Ureter (tissue), 1 donor: ENCODE measurements at regions not wholly inside any gene's neighbourhood (a gene's known extent, or its start where the extent isn't known, plus 50 kb on each side); places are given as distances from the start of the nearest gene placed in this dataset.

Experiments used
- DNase-seq: peaks from one replicate; pipeline ENCODE4 v3.0.0-alpha.2; 2020; ENCODE audit warnings: low spot score
- donor health status: DM: yes; HTN: yes; CAD: no.

DNA sequence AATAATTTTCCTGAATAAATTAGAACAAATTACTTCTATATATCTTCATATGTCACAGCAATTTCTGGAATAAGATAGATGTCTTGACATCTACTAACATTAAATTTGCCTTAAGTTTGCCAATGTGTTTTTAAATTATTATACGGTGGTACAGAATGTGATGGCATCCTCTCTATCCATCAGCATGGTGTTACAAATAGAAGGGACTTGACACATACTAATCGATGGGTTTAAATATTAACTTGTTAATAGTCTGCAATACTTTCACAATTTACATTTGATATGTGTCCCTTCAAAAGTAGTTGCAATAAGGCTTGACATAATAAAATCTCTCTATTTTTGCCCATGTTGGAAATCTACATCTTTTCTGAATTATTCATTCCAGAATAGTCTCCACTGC lies 65.1 kb upstream of the PRR20A start:
- DNase-seq: no peak

DNA sequence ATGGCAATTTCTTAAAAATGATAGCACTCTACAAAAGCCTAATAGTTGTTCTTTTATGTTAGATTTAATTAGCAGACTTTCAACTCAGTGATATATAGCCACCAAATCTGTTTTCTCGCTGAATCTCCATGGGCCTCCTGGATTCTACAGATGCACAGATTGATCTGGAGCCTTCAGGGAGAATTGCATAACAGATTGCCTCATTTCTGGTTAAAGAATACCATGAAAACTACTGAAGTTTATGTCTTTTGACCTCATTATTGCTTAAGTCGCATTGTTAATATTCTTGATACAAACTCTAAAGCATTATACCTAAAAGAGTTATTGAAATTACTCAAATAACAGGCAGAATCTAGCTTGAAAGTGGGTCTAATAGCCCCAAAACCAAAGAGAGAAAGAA lies 53.7 kb upstream of the PRR20A start:
- no peak for DNase-seq
